Breast epithelium (tissue), 3 donors: ENCODE measurements at regions not wholly inside any gene's neighbourhood (a gene's known extent, or its start where the extent isn't known, plus 50 kb on each side); places are given as distances from the start of the nearest gene placed in this dataset.

Source experiments
- POLR2AphosphoS5 ChIP-seq, 3 donors: sonication (generic); formaldehyde crosslinking; IDR thresholded peaks; one replicate each; pipeline ENCODE4 v1.6.1; 2017; ENCODE audit warnings: antibody characterized with exemption in 3 of 3
- TF ChIP-seq, protein P1 (sequence below), 3 donors: fragments of 450-650 bp; IDR thresholded peaks; one replicate each; pipeline ENCODE4 v1.5.1; 2016 to 2017; ENCODE audit warnings: antibody characterized with exemption in 3 of 3, mild to moderate bottlenecking in 3 of 3, moderate library complexity in 3 of 3

DNA sequence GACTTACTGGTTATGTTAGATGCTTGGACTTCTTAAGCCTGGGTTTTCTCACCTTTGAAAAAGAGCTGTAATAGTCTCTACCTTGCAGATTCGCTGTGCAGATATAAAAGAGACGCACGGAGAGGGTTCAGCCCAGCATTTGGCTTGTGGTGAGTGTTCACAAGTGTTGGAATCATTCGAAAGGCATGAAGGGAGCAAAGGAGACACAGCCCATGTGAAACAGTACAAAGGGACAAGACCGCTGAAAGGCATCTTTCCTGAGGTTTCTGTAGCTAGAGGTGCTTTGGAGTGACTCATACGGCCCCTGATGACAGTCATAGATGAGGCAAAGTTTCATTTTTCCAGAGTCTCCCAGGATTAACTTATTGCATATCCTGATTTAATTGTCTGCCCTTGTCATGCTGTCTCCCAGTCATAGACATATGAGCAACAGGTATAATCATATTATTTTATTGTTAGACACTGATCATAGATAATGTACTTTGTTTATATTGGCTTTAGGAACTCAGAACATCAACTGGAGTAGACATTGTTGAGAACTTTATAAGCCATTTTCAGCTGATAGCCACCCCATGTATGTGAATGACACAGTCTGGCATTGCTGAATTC is 171.1 kb downstream of the ADRA2A start:
- TF ChIP-seq, protein P1, sequence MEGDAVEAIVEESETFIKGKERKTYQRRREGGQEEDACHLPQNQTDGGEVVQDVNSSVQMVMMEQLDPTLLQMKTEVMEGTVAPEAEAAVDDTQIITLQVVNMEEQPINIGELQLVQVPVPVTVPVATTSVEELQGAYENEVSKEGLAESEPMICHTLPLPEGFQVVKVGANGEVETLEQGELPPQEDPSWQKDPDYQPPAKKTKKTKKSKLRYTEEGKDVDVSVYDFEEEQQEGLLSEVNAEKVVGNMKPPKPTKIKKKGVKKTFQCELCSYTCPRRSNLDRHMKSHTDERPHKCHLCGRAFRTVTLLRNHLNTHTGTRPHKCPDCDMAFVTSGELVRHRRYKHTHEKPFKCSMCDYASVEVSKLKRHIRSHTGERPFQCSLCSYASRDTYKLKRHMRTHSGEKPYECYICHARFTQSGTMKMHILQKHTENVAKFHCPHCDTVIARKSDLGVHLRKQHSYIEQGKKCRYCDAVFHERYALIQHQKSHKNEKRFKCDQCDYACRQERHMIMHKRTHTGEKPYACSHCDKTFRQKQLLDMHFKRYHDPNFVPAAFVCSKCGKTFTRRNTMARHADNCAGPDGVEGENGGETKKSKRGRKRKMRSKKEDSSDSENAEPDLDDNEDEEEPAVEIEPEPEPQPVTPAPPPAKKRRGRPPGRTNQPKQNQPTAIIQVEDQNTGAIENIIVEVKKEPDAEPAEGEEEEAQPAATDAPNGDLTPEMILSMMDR (IDR thresholded peaks at IDR 0.05): no peak
- no peak for TF ChIP-seq POLR2AphosphoS5 (IDR thresholded peaks at IDR 0.05)
